Right renal cortex interstitium (tissue), 3 donors: ENCODE measurements at regions not wholly inside any gene's neighbourhood (a gene's known extent, or its start where the extent isn't known, plus 50 kb on each side); places are given as distances from the start of the nearest gene placed in this dataset.
"Not testable (repeated sequence)": the region's sequence is repeated elsewhere in the genome, so short reads cannot be mapped to it uniquely, and the experiment has no call there.

ENCODE experiments used
- DNase-seq, 3 donors: peaks; one replicate each; pipeline ENCODE4 v3.0.0-alpha.2; 2013; ENCODE audit warnings: low read depth in 3 of 3, low spot score in 2 of 3

DNA sequence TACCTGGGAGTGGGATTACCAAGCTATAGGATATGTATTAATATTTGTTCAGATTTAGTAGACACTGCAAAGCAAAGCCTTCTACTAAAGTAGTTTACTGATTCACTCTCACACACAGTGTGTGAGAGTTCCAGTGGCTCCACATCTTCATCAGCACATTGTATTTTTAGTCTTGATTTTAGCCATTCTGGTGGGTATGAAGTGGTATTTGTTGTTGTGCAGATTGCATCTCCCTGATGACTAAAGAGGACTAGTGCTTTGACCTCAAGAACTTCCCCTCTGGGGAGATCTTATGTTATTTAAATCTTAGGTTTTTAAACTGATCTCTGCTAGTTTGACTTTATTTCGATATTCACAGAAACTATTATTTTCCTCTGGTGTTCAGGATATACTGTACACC lies 479.7 kb upstream of the RGS6 start:
- no peak for DNase-seq

DNA sequence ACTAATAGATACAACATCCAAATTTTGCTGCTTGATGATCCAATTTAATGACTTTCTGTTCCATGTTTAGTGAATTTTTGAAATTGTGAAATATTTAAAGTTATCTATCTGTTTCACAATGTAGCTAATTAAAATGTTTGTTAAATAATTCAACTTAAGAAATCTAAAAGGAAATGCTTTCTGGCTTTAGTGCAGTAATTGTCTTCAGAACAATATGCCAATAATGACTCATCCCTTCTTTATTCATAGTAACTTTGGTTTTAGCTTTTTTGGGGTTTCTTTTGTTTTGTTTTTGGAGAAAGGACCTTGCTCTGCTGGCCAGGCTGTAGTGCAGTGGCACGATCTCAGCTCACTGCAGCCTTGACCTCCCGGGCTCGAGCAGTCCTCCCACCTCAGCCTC lies 479.2 kb upstream of the RGS6 start:
- no peak for DNase-seq

DNA sequence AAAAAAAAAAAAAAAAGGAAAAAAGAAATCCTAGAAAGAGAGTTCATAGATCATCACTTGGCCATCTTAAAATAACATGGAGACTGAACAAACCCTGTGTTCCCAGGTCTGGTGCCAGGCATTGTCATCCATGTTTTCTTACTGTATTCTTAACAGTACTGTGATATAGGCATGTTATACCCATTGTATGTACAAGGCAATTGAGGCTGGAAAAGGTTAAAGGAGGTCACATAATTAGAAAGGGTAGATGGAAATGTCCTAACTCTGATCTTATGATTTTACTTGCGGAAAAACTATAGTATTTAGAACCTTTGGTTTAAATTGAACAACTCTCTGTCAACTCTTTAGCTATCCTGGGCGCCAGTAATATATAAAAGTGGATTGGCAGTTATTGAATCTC lies 478.2 kb upstream of the RGS6 start:
- DNase-seq = no peak

DNA sequence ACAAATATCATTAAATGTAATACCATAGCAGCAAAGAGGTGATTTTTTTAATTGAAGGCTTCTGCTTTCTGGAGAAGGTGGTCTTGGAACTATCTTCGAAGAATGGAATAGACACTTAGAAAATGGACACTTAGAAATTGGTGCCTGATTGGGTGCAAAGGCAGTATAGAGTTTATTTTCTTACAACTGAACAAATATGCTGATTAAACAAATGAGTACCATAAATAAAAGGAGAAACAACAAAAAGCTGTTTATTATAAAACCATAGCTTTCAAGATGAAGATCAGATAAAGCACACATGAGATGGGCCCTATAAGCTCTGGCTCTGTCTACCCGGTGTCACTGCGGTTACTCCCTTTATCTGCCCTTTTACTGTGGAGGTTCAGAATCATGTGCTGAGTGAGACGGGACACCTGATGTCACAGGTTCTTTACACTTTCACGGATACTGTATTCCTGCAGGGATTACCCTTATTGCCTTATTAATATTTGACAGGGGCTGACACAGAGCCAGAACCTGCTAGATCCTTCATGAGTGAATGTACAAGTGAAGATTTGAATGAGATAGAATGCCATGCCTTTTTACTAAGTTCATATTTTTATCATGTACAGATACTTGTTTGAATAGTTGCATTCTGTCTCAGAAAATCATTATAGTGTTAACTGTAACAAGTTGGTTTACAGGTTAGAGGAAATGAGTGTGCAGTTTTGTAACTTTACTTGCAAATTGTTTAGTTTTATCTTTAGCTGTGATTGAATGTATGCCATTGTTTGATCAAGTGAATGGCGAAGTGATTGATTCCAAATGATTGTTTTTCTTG lies 477.5 kb upstream of the RGS6 start:
- no peak for DNase-seq

- no peak for DNase-seq
Observed at GRCh38 chr14:71460091-71460490, 472.1 kb upstream of the RGS6 start.

GRCh38 chr14:71461617-71462016 lies 470.6 kb upstream of the RGS6 start:
- DNase-seq = not testable (repeated sequence)

GRCh38 chr14:71463807-71464206 lies 468.4 kb upstream of the RGS6 start:
- no peak for DNase-seq

- DNase-seq = no peak
Observed at GRCh38 chr14:71464840-71465239, 467.4 kb upstream of the RGS6 start.

DNA sequence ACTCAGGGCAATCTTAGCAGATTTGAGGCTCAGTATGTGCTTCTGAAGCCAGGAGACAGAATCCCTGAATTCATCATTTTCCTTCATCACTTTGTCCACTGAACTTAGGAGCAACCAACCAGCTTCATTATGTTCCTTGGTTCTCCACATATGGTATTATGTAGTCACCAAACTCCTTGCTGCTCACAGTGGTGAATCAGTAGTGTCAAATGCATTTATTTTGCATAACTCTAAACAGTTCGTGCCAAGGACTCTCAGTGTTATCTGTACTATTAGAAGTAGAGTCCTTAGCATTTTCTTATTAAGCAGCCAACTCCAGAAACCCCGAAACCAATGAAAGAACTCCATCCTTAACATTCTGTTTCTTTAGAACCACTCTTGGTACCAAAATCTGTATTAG lies 466.9 kb upstream of the RGS6 start:
- DNase-seq = no peak

- DNase-seq = no peak
Observed at GRCh38 chr14:71466251-71466650, 466.0 kb upstream of the RGS6 start.

DNA sequence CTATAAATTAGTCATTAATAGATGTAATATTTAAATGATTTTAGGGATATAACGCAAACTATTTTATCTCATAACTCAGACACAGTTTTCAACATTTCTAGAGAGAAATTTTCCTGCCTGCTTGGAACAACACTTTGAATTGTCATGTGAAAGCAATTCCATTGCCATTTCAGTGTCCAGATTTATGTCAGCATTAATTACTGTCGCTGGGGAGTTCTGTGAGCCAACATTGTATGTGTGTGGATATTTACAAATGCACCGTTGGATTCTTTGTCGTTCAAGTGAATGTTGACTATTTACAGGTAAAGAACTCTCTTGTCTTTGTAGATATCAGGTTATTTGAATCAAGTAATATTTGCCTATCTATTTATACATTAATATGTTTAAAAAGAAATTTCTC lies 465.3 kb upstream of the RGS6 start:
- DNase-seq = no peak

GRCh38 chr14:71467361-71467811 lies 464.8 kb upstream of the RGS6 start:
- DNase-seq = no peak

DNA sequence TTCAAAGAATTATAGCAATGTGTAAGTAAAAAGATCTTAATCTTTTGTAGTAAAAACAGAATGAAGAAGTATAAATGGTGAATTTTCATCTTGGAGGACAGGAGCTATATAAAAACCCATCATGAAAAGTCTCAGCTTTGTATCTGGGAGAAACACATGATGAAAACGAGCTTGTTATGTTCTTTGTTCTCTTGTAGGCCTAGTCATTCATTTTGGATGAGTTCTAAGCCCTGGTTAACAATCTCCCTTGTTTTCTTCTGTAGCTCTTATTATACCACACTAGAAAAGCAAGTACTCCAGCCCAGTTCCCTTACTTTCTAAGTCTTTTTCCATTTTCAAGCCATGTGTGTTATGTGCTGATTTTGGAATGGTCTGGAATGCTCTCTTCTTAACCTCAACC lies 463.5 kb upstream of the RGS6 start:
- DNase-seq = no peak

DNA sequence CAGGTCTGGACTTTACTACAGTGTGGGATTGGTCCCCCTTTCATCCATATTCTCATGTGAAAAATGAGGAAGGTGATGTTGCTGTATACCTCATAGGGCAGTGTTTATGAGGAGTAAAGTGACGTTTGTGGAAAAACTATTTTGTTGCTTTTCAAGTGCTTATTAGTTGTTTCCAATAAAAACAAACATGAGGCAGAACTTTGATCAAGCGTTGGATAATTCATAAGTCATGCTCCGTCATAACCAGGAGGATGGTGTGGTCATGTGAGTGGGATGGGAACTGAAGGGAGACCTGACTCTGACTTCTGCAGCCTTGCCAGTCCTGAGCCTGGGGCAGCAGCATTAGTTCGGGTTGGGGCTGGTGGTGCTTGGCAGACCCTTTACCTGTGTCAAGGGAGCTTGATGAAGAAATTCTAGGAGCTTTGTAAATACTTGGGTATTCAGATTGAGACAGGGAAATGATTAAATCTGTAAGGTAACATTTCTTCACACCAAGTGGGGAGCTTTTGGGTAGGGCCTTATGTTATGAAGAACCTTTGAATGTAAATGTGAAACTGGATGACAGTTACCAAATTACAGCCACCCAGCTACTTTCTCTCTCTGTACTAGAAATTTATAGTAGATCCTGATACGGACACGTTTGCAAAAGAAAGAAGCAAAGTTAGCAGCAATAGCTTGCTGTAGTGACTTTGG lies 462.4 kb upstream of the RGS6 start:
- DNase-seq = no peak

DNA sequence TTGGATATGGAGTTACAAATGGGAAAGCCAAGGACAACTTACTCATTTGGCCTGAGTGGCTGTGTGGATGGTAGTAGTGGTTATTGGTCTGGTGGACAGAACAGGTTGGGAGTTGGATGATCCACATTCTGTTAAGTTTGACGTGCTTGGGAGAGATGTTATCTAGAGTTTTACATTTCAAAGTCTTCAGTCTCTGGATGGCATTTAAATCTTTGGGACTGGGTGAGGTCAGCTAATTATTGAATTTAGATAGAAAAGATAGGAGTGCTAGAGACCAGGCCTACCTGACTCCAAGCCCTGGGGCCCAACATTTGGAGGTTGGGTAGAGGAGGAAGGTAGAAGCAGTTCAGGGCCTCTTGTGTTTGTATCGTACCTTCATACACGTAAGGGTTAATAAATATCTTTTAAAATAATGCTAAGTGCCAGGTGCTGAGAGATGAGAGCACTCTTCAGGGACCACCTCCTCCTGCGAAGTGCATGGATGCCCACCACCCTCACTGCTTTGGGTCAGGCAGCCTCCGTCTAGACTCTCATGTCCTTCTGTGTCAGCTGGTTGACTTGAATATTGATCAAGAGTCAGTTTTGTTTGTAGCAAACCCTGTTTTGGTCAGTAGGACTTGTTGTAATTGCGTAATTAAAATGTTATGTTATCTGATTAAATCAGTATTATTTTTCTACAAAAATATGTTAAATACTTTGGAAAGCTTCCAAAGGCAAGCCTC lies 460.4 kb upstream of the RGS6 start:
- no peak for DNase-seq

DNA sequence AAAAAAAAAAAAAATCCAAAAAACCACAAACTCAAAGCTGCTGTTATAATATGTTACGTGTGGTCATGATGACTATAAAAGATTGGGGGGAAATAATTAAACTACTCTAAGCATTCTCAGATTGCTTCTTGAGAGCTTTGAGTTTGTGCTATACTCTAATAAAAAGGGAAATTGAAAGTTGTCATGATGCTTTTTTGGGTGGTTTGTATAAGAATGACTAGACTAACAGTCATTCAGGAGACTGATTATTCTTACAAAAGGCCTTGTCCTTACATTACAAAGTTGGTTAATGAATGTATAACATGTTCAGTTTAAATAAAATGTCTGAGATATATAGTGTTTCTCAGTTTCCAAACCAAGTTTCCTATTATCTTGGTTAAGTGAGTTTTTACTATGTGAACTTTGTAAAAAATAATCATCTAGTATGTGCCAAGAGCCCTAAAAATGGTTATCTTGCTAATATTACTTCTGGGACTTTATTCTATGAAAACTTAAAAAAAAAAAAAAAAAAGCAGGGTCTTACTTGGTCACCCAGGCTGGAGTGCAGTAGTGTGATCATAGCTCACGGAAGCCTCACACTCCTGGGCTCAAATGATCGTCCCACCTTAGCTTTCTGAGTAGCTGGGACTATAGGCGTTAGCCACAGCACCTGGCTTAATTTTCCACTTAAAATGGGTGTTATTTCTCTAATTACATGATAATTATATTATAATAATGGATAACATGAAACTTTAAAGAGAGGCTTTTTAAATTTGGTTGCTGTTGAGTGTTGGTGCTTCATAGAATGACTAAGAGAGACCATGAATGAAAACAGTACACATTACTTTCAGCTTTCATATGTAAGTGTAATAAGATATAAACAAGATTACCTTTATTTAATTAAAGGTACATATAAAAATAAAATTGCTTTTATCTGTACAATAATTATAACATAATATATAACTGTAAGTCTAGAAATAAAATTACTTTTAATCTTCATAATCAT lies 459.6 kb upstream of the RGS6 start:
- DNase-seq = no peak

GRCh38 chr14:71473843-71474242 lies 458.4 kb upstream of the RGS6 start:
- DNase-seq = no peak

GRCh38 chr14:71474301-71475265 lies 457.6 kb upstream of the RGS6 start:
- no peak for DNase-seq

DNA sequence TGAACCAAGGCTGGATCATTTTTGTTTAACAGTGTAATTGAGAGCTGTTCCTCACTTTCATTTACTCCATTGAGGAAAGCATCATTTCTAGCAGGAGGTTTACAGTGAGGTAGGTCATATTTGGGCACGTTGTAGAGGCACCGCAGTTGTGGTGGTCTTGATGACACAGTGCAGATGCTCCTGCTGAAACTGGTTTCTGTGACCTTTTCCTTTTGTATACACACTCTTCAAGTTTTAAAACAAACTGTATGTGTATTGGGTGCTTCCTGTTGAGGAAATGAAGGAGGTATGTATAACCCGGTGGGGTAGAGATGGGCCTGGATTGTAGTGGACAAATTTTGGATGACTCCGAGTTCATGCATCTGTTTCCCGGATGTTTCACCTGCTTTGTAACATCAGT lies 456.3 kb upstream of the RGS6 start:
- no peak for DNase-seq
